Transverse colon (tissue), 4 donors: ENCODE measurements at regions not wholly inside any gene's neighbourhood (a gene's known extent, or its start where the extent isn't known, plus 50 kb on each side); places are given as distances from the start of the nearest gene placed in this dataset.

Experiments used
- DNase-seq: peaks from one replicate; pipeline ENCODE4 v3.0.0-alpha.2; 2019
- H3K27ac ChIP-seq, 4 donors: fragments of 200-600 bp; sonication (generic); 2 replicates each; pipeline ENCODE4 v1.5.1; 2016 to 2018; ENCODE audit warnings: inconsistent platforms in 4 of 4
- H3K27me3 ChIP-seq: fragments of 200-600 bp; sonication (generic); 2 replicates; pipeline ENCODE4 v1.5.1; 2017; ENCODE audit warnings: inconsistent platforms
- H3K36me3 ChIP-seq, 4 donors: fragments of 200-600 bp; sonication (generic); 2 replicates each; pipeline ENCODE4 v1.5.1; 2017 to 2019; ENCODE audit warnings: inconsistent platforms in 4 of 4
- H3K4me1 ChIP-seq, 4 donors: fragments of 200-600 bp; sonication (generic); 2 replicates each; pipeline ENCODE4 v1.5.1; 2017 to 2020; ENCODE audit warnings: inconsistent platforms in 4 of 4
- H3K4me3 ChIP-seq, 4 donors: fragments of 200-600 bp; sonication (generic); 1 replicate in 1 of 4; 2 replicates in 3 of 4; pipeline versions ENCODE4 v1.5.1 to v1.6.1; 2017 to 2019; ENCODE audit warnings: inconsistent platforms in 4 of 4
- H3K9me3 ChIP-seq, 2 donors: fragments of 200-600 bp; sonication (generic); 2 replicates each; pipeline ENCODE4 v1.5.1; 2017 to 2019; ENCODE audit warnings: inconsistent platforms in 2 of 2
- CTCF ChIP-seq, 5 experiments: fragments of 200-600 bp in 3 of 5; fragments of 450-650 bp in 2 of 5; sonication (generic) in 3 of 5; IDR thresholded peaks; 1 replicate in 2 of 5; 2 replicates in 3 of 5; pipeline ENCODE4 v1.5.1; 2016 to 2017; ENCODE audit warnings: antibody characterized with exemption in 5 of 5, inconsistent platforms in 3 of 5, mild to moderate bottlenecking in 2 of 5, moderate library complexity in 1 of 5
- EP300 ChIP-seq: sonication (generic); formaldehyde crosslinking; IDR thresholded peaks from one replicate; pipeline ENCODE4 v1.6.1; 2017; ENCODE audit warnings: antibody characterized with exemption, low read depth
- POLR2A ChIP-seq: fragments of 450-650 bp; IDR thresholded peaks from one replicate; pipeline ENCODE4 v1.6.1; 2016; ENCODE audit warnings: antibody characterized with exemption, mild to moderate bottlenecking, moderate library complexity
- POLR2AphosphoS5 ChIP-seq, 3 donors: sonication (generic); formaldehyde crosslinking; IDR thresholded peaks; one replicate each; pipeline ENCODE4 v1.6.1; 2016; ENCODE audit warnings: antibody characterized with exemption in 3 of 3
- WGBS, 2 donors: methylation state at CpG; one replicate each; pipeline ENCODE4 v1.1.5; 2018; ENCODE audit warnings: low coverage in 1 of 2; 5-methylcytosine and 5-hydroxymethylcytosine counted together
- in situ Hi-C, 4 donors: fragments of 200-750 bp; cut with MboI; loops; one replicate each; pipeline versions ENCODE4 v1.15.0 to v1.15.1; 2017; ENCODE audit warnings: low sequenced_read_pairs in 3 of 4, low pct_ligation_motif_present in 1 of 4, low pct_unique_long_range_greater_than_20kb in 1 of 4
- intact Hi-C: fragments of 100-400 bp; cut with DNase I; formaldehyde crosslinking; loops from one replicate; pipeline ENCODE4 v1.15.1; 2023; ENCODE audit warnings: low total_unique reads

GRCh38 chr3:24683090-24683489 is 188.4 kb upstream of the THRB start:
- TF ChIP-seq POLR2AphosphoS5 (IDR thresholded peaks at IDR 0.05) (no peak), EP300 (no peak), CTCF (IDR thresholded peaks at IDR 0.05) (no peak), POLR2A (no peak)

DNA sequence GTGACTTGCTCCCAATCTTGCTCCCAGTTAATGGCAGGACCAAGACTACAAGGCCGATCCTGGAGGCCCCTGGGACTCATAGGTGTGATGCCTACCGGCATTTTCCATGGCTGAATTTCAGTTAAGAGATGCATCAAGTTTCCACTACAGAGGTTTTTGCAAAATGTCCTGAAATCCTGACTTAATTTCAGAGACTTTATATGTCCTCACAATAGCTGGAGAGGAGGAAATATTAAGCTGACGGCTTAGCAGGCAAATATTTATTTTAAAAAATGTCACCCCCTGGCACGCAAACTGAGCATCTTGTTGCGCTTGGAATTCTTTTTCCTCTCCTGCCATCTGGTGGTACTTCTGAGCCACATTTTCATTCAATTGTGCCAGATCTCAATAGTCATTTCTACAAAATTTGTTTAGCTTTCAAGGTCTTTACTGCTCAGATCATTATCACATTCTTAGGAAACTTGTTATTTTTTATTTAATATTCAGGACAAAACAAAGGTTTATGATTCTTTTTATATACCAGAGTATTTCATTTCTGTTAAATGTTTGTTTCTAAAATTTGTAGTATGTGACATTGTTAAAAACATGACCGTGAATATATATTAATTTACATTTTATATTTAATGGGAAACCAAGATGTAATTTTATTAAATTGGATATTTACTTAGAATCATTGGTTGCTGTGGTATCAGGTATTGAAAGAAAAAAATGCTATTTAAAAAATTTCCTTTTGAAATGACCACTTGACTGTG is 189.2 kb upstream of the THRB start:
- DNase-seq: peak; percentile 12

More at GRCh38 chr3:24683090-24683489, 188.4 kb upstream of the THRB start:
- intact Hi-C loops (loop anchor here (5.0 to 10.0 kb wide), 3 partner anchors 191 to 686 kb away; partner anchors contain the start of gene THRB), in situ Hi-C loops (loop anchor here (10.0 to 25.0 kb wide), 3 partner anchors 678 to 796 kb away; no protein-coding TSS in a partner anchor)
- H3K36me3 ChIP-seq: no peaks in the 10 kb centered on the region
- no peaks in the 10 kb centered on the region for H3K9me3 ChIP-seq
- no peak for DNase-seq
- no peak overlapping the region for H3K4me3 ChIP-seq
- no peaks in the 10 kb centered on the region for H3K27me3 ChIP-seq
- H3K27ac ChIP-seq: no peak overlapping the region
- peaks cover 0 to 5% (median 1%) of the 10 kb centered on the region in 4 donors for H3K4me1 ChIP-seq
- 65 to 70% methylated on average over 4 to 5 of the region's 5 CpGs for WGBS, 2 donors

GRCh38 chr3:24684506-24685023 is 189.9 kb upstream of the THRB start:
- H3K4me3 ChIP-seq: no peak overlapping the region
- no peak overlapping the region for H3K27ac ChIP-seq
- DNase-seq: no peak
- H3K4me1 ChIP-seq: peaks cover 0 to 5% (median 1%) of the 10 kb centered on the region in 4 donors
- intact Hi-C loops (loop anchor here (5.0 to 10.0 kb wide), 3 partner anchors 192 to 687 kb away; partner anchors contain the start of gene THRB), in situ Hi-C loops (loop anchor here (10.0 to 25.0 kb wide), 3 partner anchors 680 to 797 kb away; no protein-coding TSS in a partner anchor)
- WGBS, 2 donors: 80 to 100% methylated on average over 1 to 6 of the region's 6 CpGs
- H3K27me3 ChIP-seq: no peaks in the 10 kb centered on the region
- no peaks in the 10 kb centered on the region for H3K36me3 ChIP-seq
- H3K9me3 ChIP-seq: no peaks in the 10 kb centered on the region
- TF ChIP-seq POLR2AphosphoS5 (IDR thresholded peaks at IDR 0.05): no peak
- TF ChIP-seq POLR2A: no peak
- no peak for TF ChIP-seq EP300
- TF ChIP-seq CTCF (IDR thresholded peaks at IDR 0.05): no peak

More for the DNA sequence above, 189.2 kb upstream of the THRB start:
- Histone ChIP-seq H3K4me3 (no peak overlapping the region), H3K36me3 (no peaks in the 10 kb centered on the region), H3K27me3 (no peaks in the 10 kb centered on the region), H3K9me3 (no peaks in the 10 kb centered on the region), H3K27ac (no peak overlapping the region), H3K4me1 (peaks cover 0 to 5% (median 1%) of the 10 kb centered on the region in 4 donors)
- 26 to 31% methylated on average over 5 to 6 of the region's 6 CpGs for WGBS, 2 donors
- in situ Hi-C loops (loop anchor here (10.0 to 25.0 kb wide), 3 partner anchors 679 to 797 kb away; no protein-coding TSS in a partner anchor), intact Hi-C loops (loop anchor here (5.0 to 10.0 kb wide), 3 partner anchors 192 to 687 kb away; partner anchors contain the start of gene THRB)
- TF ChIP-seq POLR2AphosphoS5 (IDR thresholded peaks at IDR 0.05) (no peak), CTCF (IDR thresholded peaks at IDR 0.05) (peak; percentile 55 to 70 (median 61)), POLR2A (no peak), EP300 (no peak)

- in situ Hi-C loops (loop anchor here (10.0 to 25.0 kb wide), 3 partner anchors 682 to 800 kb away; no protein-coding TSS in a partner anchor), intact Hi-C loops (loop anchor here (10.0 kb wide), 1 partner anchor 422 kb away; no protein-coding TSS in a partner anchor)
- Histone ChIP-seq H3K27ac (no peak overlapping the region), H3K4me3 (no peak overlapping the region), H3K9me3 (no peaks in the 10 kb centered on the region), H3K36me3 (no peaks in the 10 kb centered on the region), H3K27me3 (no peaks in the 10 kb centered on the region), H3K4me1 (peaks cover 0 to 5% (median 1%) of the 10 kb centered on the region in 4 donors)
- no peak for DNase-seq
- 23 to 38% methylated on average over 1 of the region's 1 CpG for WGBS, 2 donors
- TF ChIP-seq CTCF (IDR thresholded peaks at IDR 0.05) (no peak), POLR2A (no peak), POLR2AphosphoS5 (IDR thresholded peaks at IDR 0.05) (no peak), EP300 (no peak)
Observed at GRCh38 chr3:24686808-24687207, 192.2 kb upstream of the THRB start.
